ENCODE measurements at regions not wholly inside any gene's neighbourhood (a gene's known extent, or its start where the extent isn't known, plus 50 kb on each side); places are given as distances from the start of the nearest gene placed in this dataset.

GRCh38 chr18:37671119-37671518, 105.5 kb upstream of the CELF4 start:
- no peak overlapping the region for H3K27ac ChIP-seq
- TF ChIP-seq POLR2A (IDR thresholded peaks at IDR 0.05): no peak
- TF ChIP-seq, protein P1, sequence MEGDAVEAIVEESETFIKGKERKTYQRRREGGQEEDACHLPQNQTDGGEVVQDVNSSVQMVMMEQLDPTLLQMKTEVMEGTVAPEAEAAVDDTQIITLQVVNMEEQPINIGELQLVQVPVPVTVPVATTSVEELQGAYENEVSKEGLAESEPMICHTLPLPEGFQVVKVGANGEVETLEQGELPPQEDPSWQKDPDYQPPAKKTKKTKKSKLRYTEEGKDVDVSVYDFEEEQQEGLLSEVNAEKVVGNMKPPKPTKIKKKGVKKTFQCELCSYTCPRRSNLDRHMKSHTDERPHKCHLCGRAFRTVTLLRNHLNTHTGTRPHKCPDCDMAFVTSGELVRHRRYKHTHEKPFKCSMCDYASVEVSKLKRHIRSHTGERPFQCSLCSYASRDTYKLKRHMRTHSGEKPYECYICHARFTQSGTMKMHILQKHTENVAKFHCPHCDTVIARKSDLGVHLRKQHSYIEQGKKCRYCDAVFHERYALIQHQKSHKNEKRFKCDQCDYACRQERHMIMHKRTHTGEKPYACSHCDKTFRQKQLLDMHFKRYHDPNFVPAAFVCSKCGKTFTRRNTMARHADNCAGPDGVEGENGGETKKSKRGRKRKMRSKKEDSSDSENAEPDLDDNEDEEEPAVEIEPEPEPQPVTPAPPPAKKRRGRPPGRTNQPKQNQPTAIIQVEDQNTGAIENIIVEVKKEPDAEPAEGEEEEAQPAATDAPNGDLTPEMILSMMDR (IDR thresholded peaks at IDR 0.05): no peak
- H3K4me3 ChIP-seq: no peak overlapping the region
- peaks cover 0 to 10% (median 0%) of the 10 kb centered on the region in 12 donors for H3K9me3 ChIP-seq
- intact Hi-C loops (cut with DNase I): no loop called here
- ATAC-seq (no peak), DNase-seq (no peak)
- H3K27me3 ChIP-seq: no peaks in the 10 kb centered on the region
- no peaks in the 10 kb centered on the region for H3K4me1 ChIP-seq
- 96 to 97% (median 96%) methylated on average over 14 of the region's 14 CpGs for WGBS, 4 donors
- no peaks in the 10 kb centered on the region for H3K36me3 ChIP-seq

- no peaks in the 10 kb centered on the region for H3K4me1 ChIP-seq
- no peak for ATAC-seq
- no peak overlapping the region for H3K4me3 ChIP-seq
- H3K27ac ChIP-seq: no peak overlapping the region
- H3K36me3 ChIP-seq: no peaks in the 10 kb centered on the region
- 87 to 92% (median 90%) methylated on average over 17 of the region's 17 CpGs for WGBS, 4 donors
- TF ChIP-seq, protein P1 (IDR thresholded peaks at IDR 0.05): no peak
- no peak for TF ChIP-seq POLR2A (IDR thresholded peaks at IDR 0.05)
- H3K9me3 ChIP-seq: peaks cover 0 to 5% (median 0%) of the 10 kb centered on the region in 12 donors
- intact Hi-C loops (cut with DNase I): no loop called here
- no peaks in the 10 kb centered on the region for H3K27me3 ChIP-seq
- DNase-seq: no peak
Observed at GRCh38 chr18:37669991-37670534, 104.5 kb upstream of the CELF4 start.

DNA sequence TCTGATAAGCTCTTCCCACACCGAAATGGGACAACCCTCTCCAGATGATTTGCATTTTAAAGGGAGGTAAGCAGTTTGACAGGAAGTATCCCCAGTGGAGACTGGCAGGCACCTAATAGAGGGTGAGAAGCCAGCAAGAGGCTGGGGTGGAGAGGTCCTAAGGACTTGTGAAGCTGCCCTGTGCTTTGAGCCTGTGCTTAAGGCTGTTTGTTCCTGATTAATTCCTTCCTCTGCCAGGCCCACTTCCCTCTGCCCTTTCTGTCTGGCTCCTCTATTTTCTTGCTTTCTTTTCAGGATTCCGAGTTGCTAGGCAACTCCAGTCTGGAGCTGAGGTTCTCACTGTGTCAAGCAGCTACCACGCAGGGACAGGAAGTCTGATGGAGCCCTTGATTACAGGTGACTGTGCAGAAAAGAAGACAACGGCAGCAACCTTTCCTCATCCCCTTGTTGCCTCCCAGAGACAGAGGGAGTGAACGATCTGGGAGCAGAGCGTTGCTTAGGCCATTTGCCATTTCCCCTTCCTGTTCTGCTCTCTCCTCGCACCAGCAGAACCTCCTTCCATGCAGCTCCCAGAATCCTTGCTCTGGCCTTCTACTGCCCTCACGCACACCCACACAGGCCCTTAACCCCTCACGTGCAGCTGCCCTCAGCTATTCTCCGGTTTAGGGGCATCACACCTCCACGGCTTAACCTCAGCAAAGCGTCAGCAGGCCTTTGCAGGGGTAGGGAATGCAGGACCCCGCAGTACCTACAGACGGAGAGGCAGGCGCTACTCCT, 103.6 kb upstream of the CELF4 start:
- intact Hi-C loops (cut with DNase I): no loop called here

GRCh38 chr18:37667836-37668235, 102.2 kb upstream of the CELF4 start:
- intact Hi-C loops (cut with DNase I): no loop called here
- WGBS, 4 donors: 75 to 89% (median 79%) methylated on average over 1 of the region's 1 CpG
- Histone ChIP-seq H3K27me3 (no peaks in the 10 kb centered on the region), H3K36me3 (no peaks in the 10 kb centered on the region), H3K4me3 (no peak overlapping the region), H3K4me1 (no peaks in the 10 kb centered on the region), H3K9me3 (peaks cover 0 to 5% (median 0%) of the 10 kb centered on the region in 12 donors), H3K27ac (no peak overlapping the region)
- ATAC-seq: no peak
- TF ChIP-seq, protein P1 (IDR thresholded peaks at IDR 0.05): no peak
- TF ChIP-seq POLR2A (IDR thresholded peaks at IDR 0.05): no peak
- DNase-seq: no peak

More for the DNA sequence above, 103.6 kb upstream of the CELF4 start:
- DNase-seq (no peak), ATAC-seq (no peak)
- no peak overlapping the region for H3K27ac ChIP-seq
- no peak overlapping the region for H3K4me3 ChIP-seq
- TF ChIP-seq, protein P1 (IDR thresholded peaks at IDR 0.05): no peak
- no peak for TF ChIP-seq POLR2A (IDR thresholded peaks at IDR 0.05)
- no peaks in the 10 kb centered on the region for H3K36me3 ChIP-seq
- no peaks in the 10 kb centered on the region for H3K4me1 ChIP-seq
- H3K9me3 ChIP-seq: peaks cover 0 to 5% (median 0%) of the 10 kb centered on the region in 12 donors
- WGBS, 4 donors: 52 to 59% (median 54%) methylated on average over 15 of the region's 15 CpGs
- H3K27me3 ChIP-seq: no peaks in the 10 kb centered on the region
